B cell (primary cell): ENCODE measurements at regions not wholly inside any gene's neighbourhood (a gene's known extent, or its start where the extent isn't known, plus 50 kb on each side); places are given as distances from the start of the nearest gene placed in this dataset.

ENCODE experiments used
- CTCF ChIP-seq: fragments of 200-600 bp; IDR thresholded peaks from one replicate; pipeline ENCODE4 v1.8.0; 2022; ENCODE audit warnings: antibody characterized with exemption, mild to moderate bottlenecking
- EZH2 ChIP-seq: IDR thresholded peaks from 2 replicates; pipeline ENCODE4 v1.6.1; 2012; ENCODE audit warnings: borderline replicate concordance, low read depth, mild to moderate bottlenecking, moderate library complexity, low read length; ENCODE audit not compliant: insufficient read depth, poor library complexity, severe bottlenecking

DNA sequence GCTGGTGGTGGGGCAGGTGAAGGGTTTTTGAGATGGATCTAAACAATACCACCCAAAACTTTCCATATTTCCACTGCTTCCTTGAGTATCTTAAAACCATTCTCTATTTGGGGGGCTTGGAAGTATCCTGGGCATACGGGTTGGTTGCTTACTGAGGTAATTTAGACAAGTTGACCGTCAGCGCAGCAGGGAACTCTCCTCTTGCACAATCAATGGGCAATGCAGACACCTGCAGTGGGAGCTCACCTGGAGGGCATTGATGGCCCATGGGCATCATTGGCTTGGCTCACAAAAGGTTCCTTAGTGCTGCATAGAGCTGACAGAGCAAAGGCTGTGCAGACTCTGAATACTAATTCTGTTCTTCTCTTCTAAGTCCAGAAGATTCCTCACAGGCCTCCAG, 101.5 kb downstream of the EPDR1 start:
- TF ChIP-seq CTCF: no peak
- TF ChIP-seq EZH2: no peak
